Spinal cord (tissue), 9 donors: ENCODE measurements at regions not wholly inside any gene's neighbourhood (a gene's known extent, or its start where the extent isn't known, plus 50 kb on each side); places are given as distances from the start of the nearest gene placed in this dataset.
A peak's percentile ranks its signal among the peaks of the same experiment; 100 is the strongest.
"Not testable (repeated sequence)": the region's sequence is repeated elsewhere in the genome, so short reads cannot be mapped to it uniquely, and the experiment has no call there.

Experiments
- DNase-seq, 6 donors: peaks; one replicate each; pipeline versions ENCODE4 v3.0.0 to v3.0.0-alpha.2; 2013 to 2015; ENCODE audit warnings: low spot score in 6 of 6, low read depth in 4 of 6
- H3K27ac ChIP-seq: one replicate; pipeline ENCODE4 v1.5.1; 2013; ENCODE audit warnings: low read depth, low read length, control low read depth
- H3K27me3 ChIP-seq: one replicate; pipeline ENCODE4 v1.6.1; 2013; ENCODE audit warnings: low read length; ENCODE audit not compliant: control insufficient read depth, insufficient read depth
- H3K36me3 ChIP-seq: one replicate; pipeline ENCODE4 v1.6.1; 2013; ENCODE audit warnings: low read length; ENCODE audit not compliant: control insufficient read depth, insufficient read depth
- H3K4me1 ChIP-seq: one replicate; pipeline ENCODE4 v1.6.1; 2013; ENCODE audit warnings: low read length; ENCODE audit not compliant: control insufficient read depth, insufficient read depth
- H3K4me3 ChIP-seq: one replicate; pipeline ENCODE4 v1.5.1; 2013; ENCODE audit warnings: low read depth, low read length, control low read depth
- H3K9me3 ChIP-seq: one replicate; pipeline ENCODE4 v1.6.1; 2013; ENCODE audit warnings: low read length; ENCODE audit not compliant: control insufficient read depth, insufficient read depth
- WGBS: methylation state at CpG from one replicate; pipeline ENCODE4 v1.1.5; 2013; ENCODE audit warnings: missing lambda C conversion rate; ENCODE audit not compliant: insufficient coverage; 5-methylcytosine and 5-hydroxymethylcytosine counted together
- donor health status: healthy.

GRCh38 chr19:28312269-28312668, 900.7 kb downstream of the UQCRFS1 start:
- H3K27ac ChIP-seq, result no peak overlapping the region
- H3K4me3 ChIP-seq, result no peak overlapping the region
- H3K9me3 ChIP-seq, result no peaks in the 10 kb centered on the region
- peaks cover 21% of the 10 kb centered on the region for H3K4me1 ChIP-seq
- H3K27me3 ChIP-seq, result no peaks in the 10 kb centered on the region
- 99% methylated on average over 7 of the region's 8 CpGs for WGBS
- no peak for DNase-seq
- no peaks in the 10 kb centered on the region for H3K36me3 ChIP-seq

- peaks cover 16% of the 10 kb centered on the region for H3K4me1 ChIP-seq
- WGBS, result no CpG with 5 or more reads among the region's 2 CpGs
- H3K9me3 ChIP-seq, H3K27me3 ChIP-seq, H3K4me3 ChIP-seq, H3K27ac ChIP-seq, H3K36me3 ChIP-seq, DNase-seq: not testable (repeated sequence)
Observed at GRCh38 chr19:28310829-28311228, 902.1 kb downstream of the UQCRFS1 start.

GRCh38 chr19:28309070-28309469, 903.9 kb downstream of the UQCRFS1 start:
- no peak for DNase-seq
- Histone ChIP-seq H3K9me3 (no peaks in the 10 kb centered on the region), H3K4me1 (peaks cover 10% of the 10 kb centered on the region), H3K4me3 (no peak overlapping the region), H3K27ac (no peak overlapping the region), H3K27me3 (no peaks in the 10 kb centered on the region), H3K36me3 (no peaks in the 10 kb centered on the region)
- WGBS, result 58% methylated on average over 2 of the region's 5 CpGs

GRCh38 chr19:28307963-28308362, 905.0 kb downstream of the UQCRFS1 start:
- no peak overlapping the region for H3K4me3 ChIP-seq
- H3K27me3 ChIP-seq, result no peaks in the 10 kb centered on the region
- no peak for DNase-seq
- H3K27ac ChIP-seq, result no peak overlapping the region
- peaks cover 5% of the 10 kb centered on the region for H3K4me1 ChIP-seq
- H3K9me3 ChIP-seq, result no peaks in the 10 kb centered on the region
- no CpG with 5 or more reads among the region's 1 CpG for WGBS
- H3K36me3 ChIP-seq, result no peaks in the 10 kb centered on the region

GRCh38 chr19:28307487-28307886, 905.5 kb downstream of the UQCRFS1 start:
- Histone ChIP-seq H3K36me3 (no peaks in the 10 kb centered on the region), H3K4me1 (peaks cover 5% of the 10 kb centered on the region), H3K9me3 (no peaks in the 10 kb centered on the region), H3K27ac (no peak overlapping the region), H3K4me3 (no peak overlapping the region), H3K27me3 (no peaks in the 10 kb centered on the region)
- WGBS, result 79% methylated on average over 2 of the region's 2 CpGs
- DNase-seq, result no peak

- 100% methylated on average over 2 of the region's 4 CpGs for WGBS
Observed at GRCh38 chr19:28305513-28305912, 907.4 kb downstream of the UQCRFS1 start.

GRCh38 chr19:28303502-28303901, 909.4 kb downstream of the UQCRFS1 start:
- 92% methylated on average over 7 of the region's 7 CpGs for WGBS
- no peak overlapping the region for H3K27ac ChIP-seq
- no peak for DNase-seq

More at GRCh38 chr19:28305513-28305912, 907.4 kb downstream of the UQCRFS1 start:
- Histone ChIP-seq H3K4me3 (no peak overlapping the region), H3K4me1 (peaks cover 13% of the 10 kb centered on the region), H3K27ac (no peak overlapping the region), H3K36me3 (no peaks in the 10 kb centered on the region), H3K27me3 (no peaks in the 10 kb centered on the region), H3K9me3 (no peaks in the 10 kb centered on the region)
- DNase-seq, result no peak

GRCh38 chr19:28301961-28302360, 911.0 kb downstream of the UQCRFS1 start:
- Histone ChIP-seq H3K4me1 (peaks cover 16% of the 10 kb centered on the region), H3K27ac (no peak overlapping the region), H3K9me3 (no peaks in the 10 kb centered on the region), H3K36me3 (no peaks in the 10 kb centered on the region), H3K27me3 (no peaks in the 10 kb centered on the region), H3K4me3 (no peak overlapping the region)
- DNase-seq, result no peak
- 17% methylated on average over 1 of the region's 5 CpGs for WGBS

More at GRCh38 chr19:28303502-28303901, 909.4 kb downstream of the UQCRFS1 start:
- H3K4me3 ChIP-seq, result no peak overlapping the region
- H3K27me3 ChIP-seq, result no peaks in the 10 kb centered on the region
- H3K9me3 ChIP-seq, result no peaks in the 10 kb centered on the region
- no peaks in the 10 kb centered on the region for H3K36me3 ChIP-seq
- H3K4me1 ChIP-seq, result peaks cover 14% of the 10 kb centered on the region

- Histone ChIP-seq H3K4me1 (peaks cover 16% of the 10 kb centered on the region), H3K27me3 (no peaks in the 10 kb centered on the region), H3K9me3 (no peaks in the 10 kb centered on the region), H3K27ac (no peak overlapping the region), H3K4me3 (no peak overlapping the region), H3K36me3 (no peaks in the 10 kb centered on the region)
- DNase-seq, result peak in 1 of 6 donors; percentile 52
Observed at GRCh38 chr19:28301463-28301862, 911.5 kb downstream of the UQCRFS1 start.

GRCh38 chr19:28299649-28300048, 913.3 kb downstream of the UQCRFS1 start:
- H3K4me1 ChIP-seq, result peaks cover 16% of the 10 kb centered on the region
- WGBS, result 85% methylated on average over 6 of the region's 7 CpGs
- no peak overlapping the region for H3K27ac ChIP-seq

More at GRCh38 chr19:28299649-28300048, 913.3 kb downstream of the UQCRFS1 start:
- Histone ChIP-seq H3K9me3 (no peaks in the 10 kb centered on the region), H3K4me3 (no peak overlapping the region), H3K36me3 (no peaks in the 10 kb centered on the region), H3K27me3 (no peaks in the 10 kb centered on the region)
- DNase-seq, result no peak
